ENCODE measurements at regions not wholly inside any gene's neighbourhood (a gene's known extent, or its start where the extent isn't known, plus 50 kb on each side); places are given as distances from the start of the nearest gene placed in this dataset.

DNA sequence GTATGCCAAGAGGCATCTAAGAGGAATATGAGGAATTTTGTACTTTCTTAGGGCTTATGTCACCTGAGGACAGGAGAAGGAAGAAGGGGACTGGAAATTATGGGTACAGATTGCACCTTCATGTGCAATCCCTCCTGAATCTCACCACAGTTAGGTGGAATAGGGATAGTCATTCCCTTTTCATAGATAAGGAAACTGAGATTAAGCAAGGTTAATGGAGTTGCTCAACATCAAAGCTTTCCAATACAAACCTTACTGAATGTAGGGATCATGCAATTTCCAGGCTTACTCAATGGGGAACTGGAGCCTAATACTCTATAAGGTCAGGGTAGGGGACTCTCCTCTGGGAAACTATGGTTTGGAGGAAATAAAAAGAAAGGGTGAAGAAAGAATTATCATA is 133.0 kb downstream of the C11orf87 start:
- H3K4me1 ChIP-seq = no peaks in the 10 kb centered on the region
- no peak overlapping the region for H3K4me3 ChIP-seq
- DNase-seq = no peak
- peaks cover 0 to 9% (median 7%) of the 10 kb centered on the region in 4 donors for H3K9me3 ChIP-seq
- intact Hi-C loops (cut with DNase I; ENCODE audit: low total_unique reads) = no loop called here
- H3K27me3 ChIP-seq = no peaks in the 10 kb centered on the region
- H3K36me3 ChIP-seq = no peaks in the 10 kb centered on the region
- H3K27ac ChIP-seq = no peak overlapping the region
- no peak for TF ChIP-seq POLR2AphosphoS5 (IDR thresholded peaks at IDR 0.05)
- TF ChIP-seq POLR2A (IDR thresholded peaks at IDR 0.05) = no peak
- TF ChIP-seq EP300 (IDR thresholded peaks at IDR 0.05) = no peak
- TF ChIP-seq CTCF (IDR thresholded peaks at IDR 0.05) = no peak

- WGBS, 5 donors = 71 to 89% (median 87%) methylated on average over 1 of the region's 1 CpG
- H3K27me3 ChIP-seq = no peaks in the 10 kb centered on the region
- H3K4me3 ChIP-seq = no peak overlapping the region
- no peaks in the 10 kb centered on the region for H3K4me1 ChIP-seq
- no peaks in the 10 kb centered on the region for H3K36me3 ChIP-seq
- DNase-seq = no peak
- intact Hi-C loops (cut with DNase I; ENCODE audit: low total_unique reads) = no loop called here
- peaks cover 0 to 27% (median 12%) of the 10 kb centered on the region in 4 donors for H3K9me3 ChIP-seq
- no peak for TF ChIP-seq EP300 (IDR thresholded peaks at IDR 0.05)
- no peak overlapping the region for H3K27ac ChIP-seq
Measured at GRCh38 chr11:109564241-109564640, 142.3 kb downstream of the C11orf87 start.

- H3K27ac ChIP-seq = no peak overlapping the region
- H3K27me3 ChIP-seq = no peaks in the 10 kb centered on the region
- H3K4me3 ChIP-seq = no peak overlapping the region
- TF ChIP-seq EP300 (IDR thresholded peaks at IDR 0.05) (no peak), POLR2A (IDR thresholded peaks at IDR 0.05) (no peak), POLR2AphosphoS5 (IDR thresholded peaks at IDR 0.05) (no peak), CTCF (IDR thresholded peaks at IDR 0.05) (no peak)
- intact Hi-C loops (cut with DNase I; ENCODE audit: low total_unique reads) = no loop called here
- DNase-seq = no peak
- H3K4me1 ChIP-seq = no peaks in the 10 kb centered on the region
- 76 to 83% (median 77%) methylated on average over 6 of the region's 6 CpGs for WGBS, 5 donors
- no peaks in the 10 kb centered on the region for H3K36me3 ChIP-seq
- peaks cover 0 to 7% (median 0%) of the 10 kb centered on the region in 4 donors for H3K9me3 ChIP-seq
Measured at GRCh38 chr11:109582470-109582869, 160.5 kb downstream of the C11orf87 start.

DNA sequence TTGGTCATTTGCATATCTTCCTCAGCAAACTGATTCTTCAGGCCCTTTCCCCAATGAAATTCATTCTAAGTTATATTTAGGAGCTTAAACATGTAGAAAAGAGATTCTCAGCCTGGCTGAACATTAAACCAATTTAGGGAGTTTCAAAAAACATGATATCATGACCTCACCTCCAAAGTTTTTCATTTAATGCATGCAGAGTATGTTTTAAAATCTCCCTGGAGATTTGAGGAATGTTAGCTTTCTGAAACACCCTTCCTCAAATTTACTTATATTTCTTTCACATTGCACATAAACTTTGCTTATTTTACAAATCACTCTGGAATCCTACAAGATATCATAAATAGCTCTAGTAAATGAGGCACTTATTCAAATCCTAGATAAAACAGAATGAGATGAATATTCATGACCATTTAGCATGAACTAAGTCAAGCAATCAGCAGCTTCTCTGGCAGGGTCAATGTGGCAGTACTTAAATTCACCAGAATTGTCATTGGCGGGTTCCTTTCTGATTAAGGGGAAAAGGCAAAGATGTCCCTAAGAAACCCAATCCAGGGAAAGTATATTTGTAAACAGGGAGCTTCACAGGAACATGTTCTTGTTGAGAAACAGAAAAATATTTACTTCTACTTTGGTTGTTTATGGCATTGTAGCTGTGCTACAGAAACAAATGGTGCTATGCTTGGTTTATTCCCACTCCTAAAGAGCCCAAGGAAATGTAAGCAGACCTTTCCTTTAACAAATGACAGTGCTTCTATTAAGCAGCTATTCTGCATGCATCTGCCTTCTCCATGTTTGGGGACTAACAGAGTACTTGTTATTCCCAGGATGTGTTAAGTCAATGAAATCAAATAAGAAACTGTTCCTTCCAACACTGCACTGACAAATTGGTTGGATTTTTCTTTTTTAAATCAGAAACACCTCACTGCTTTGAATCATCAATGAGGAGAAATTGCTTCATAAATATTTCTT is 162.3 kb downstream of the C11orf87 start:
- intact Hi-C loops (cut with DNase I; ENCODE audit: low total_unique reads) = no loop called here
- 47 to 74% (median 68%) methylated on average over 1 of the region's 1 CpG for WGBS, 5 donors
- H3K27ac ChIP-seq = no peak overlapping the region

GRCh38 chr11:109586789-109587188 is 164.8 kb downstream of the C11orf87 start:
- Histone ChIP-seq H3K4me1 (no peaks in the 10 kb centered on the region), H3K27me3 (no peaks in the 10 kb centered on the region), H3K36me3 (no peaks in the 10 kb centered on the region), H3K27ac (no peak overlapping the region), H3K9me3 (no peaks in the 10 kb centered on the region), H3K4me3 (no peak overlapping the region)
- intact Hi-C loops (cut with DNase I; ENCODE audit: low total_unique reads) = no loop called here
- no peak for DNase-seq
- TF ChIP-seq POLR2AphosphoS5 (IDR thresholded peaks at IDR 0.05) (no peak), POLR2A (IDR thresholded peaks at IDR 0.05) (no peak), EP300 (IDR thresholded peaks at IDR 0.05) (no peak), CTCF (IDR thresholded peaks at IDR 0.05) (no peak)
- WGBS, 5 donors = 33 to 64% (median 57%) methylated on average over 2 of the region's 2 CpGs

More for the DNA sequence above, 162.3 kb downstream of the C11orf87 start:
- no peak for DNase-seq
- no peak for TF ChIP-seq POLR2A (IDR thresholded peaks at IDR 0.05)
- Histone ChIP-seq H3K9me3 (no peaks in the 10 kb centered on the region), H3K4me1 (no peaks in the 10 kb centered on the region), H3K27me3 (no peaks in the 10 kb centered on the region), H3K36me3 (no peaks in the 10 kb centered on the region), H3K4me3 (no peak overlapping the region)
